Fibroblast of skin of abdomen (primary cell): ENCODE measurements at regions not wholly inside any gene's neighbourhood (a gene's known extent, or its start where the extent isn't known, plus 50 kb on each side); places are given as distances from the start of the nearest gene placed in this dataset.

Experiments used
- DNase-seq: peaks from one replicate; pipeline ENCODE4 v3.0.0-alpha.2; 2013

DNA sequence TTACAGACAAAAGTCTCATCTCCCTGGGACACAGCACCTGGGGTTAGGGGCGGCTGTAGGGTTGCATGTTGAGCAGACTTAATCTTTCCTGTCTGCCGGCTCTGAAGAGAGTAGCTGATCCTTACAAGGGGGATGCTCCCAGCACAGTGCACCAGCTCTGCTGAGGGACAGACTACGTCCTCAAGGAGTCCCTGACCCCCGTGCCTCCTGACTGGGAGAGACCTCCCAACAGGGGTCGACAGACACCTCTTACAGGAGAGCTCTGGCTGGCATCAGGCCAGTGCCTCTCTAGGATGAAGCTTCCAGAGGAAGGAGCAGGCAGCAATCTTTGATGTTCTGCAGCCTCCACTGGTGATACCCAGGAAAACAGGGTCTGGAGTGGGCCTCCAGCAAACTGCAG is 506.0 kb upstream of the FMR1 start:
- DNase-seq = no peak

DNA sequence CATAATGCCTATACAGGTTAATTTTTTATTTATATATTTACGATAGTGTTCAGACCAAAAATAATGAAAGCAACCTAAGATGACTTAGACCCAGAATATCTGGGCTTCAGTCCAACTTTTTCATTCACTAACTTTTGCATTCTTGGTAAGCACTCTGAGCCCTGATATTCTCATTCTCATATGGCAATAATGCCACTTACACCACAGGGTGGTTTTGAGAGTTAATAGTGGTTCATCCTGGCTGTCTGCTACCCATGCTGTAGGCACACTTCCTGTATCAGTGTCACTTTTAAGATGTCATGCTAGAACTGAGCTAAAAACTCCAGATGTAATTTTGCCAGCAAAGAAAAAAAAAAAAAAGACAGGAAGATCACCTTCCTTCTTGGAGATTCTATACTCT is 508.7 kb upstream of the FMR1 start:
- peak; percentile 0 for DNase-seq

DNA sequence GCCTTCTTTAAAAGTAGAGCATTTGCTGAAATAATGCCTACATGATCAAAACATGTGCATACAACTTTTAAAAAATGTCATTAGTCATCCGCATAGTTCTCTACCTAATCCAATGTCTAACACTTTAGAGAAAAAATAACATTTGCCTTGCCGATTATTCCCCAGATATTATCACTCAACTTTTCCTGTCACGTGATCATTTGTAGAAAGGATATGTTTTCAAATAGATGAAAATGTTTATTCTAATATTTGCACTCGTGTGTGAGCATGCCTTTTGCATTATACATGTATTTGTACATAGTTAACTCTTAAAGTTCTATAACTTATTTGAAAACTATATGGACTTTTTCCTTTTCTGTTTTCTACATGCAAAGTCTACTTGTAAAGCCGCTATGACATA is 533.0 kb upstream of the FMR1 start:
- no peak for DNase-seq

DNA sequence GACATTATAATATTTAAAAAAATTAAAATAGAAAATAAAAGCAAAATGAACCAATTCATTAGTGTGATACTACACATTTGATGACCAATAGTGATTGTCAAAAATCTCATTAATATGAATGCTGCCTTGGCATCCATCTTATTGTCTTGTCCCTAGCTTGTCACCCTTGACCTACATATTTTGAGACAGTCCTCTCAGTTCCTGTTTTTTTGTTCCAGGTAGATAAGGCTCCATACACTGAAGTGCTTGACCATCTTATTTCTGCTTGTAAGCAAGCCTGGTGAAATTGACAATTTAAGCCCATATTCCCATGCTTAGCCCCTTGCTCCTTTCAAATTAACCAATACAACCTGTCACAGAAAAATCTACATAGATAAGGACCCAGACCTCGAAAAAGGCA is 534.0 kb upstream of the FMR1 start:
- no peak for DNase-seq

DNA sequence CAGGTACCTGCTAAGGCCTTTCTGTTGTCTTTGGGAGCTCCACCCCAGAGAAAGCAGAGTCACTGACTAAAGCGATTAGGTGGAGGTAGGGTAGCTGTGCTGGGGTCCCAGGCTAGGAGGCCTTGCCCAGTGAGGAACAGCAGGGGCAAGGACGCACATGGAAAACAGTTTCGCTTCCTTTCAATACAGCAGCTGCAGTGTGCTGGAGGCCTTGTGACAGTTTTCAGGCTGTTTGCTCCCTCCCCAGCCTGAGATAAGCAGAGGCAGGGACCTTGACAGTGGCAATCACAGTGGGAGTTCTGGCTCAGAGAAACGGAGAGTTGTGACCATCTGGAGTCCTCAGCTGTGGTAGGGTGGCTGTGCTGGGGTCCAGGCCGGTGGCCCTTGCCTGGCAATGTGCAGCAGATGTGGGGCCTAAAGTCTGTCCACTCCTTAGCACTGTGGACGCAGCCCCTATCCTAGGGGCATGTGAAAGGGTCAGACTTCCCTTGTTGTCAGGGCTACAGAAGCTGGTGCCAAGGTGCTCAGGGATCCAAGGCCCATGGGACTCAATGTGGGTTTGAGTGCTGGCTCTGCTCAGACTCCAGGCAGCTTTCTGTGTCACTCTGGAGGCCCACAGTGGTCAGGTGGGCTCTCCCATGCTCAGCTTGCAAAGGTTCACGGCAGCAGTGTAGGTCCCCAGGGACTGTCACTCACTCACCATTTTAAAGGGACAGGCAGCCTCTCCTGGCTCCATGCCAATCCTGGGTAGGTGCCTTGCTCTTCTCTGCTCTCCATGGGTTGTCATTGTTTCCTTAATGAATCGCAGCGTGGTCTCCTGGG is 534.9 kb upstream of the FMR1 start:
- no peak for DNase-seq

DNA sequence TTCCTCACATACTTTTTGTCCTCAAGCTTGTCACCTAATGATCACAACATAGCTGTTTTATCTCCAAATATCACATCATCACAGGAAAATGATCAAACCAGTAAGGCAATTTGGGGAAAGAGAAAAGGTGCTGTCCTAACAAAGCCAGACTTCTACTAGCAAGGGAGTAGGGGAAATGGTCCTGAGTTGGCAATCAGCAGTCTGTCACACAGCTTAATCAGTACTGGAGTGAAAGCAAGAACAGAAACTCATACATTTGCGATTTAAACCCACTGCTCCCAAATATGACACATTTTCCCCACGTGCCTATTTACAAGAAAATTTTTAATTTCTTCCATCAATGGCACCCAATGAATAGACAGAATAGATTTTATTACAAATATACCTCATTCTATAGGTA is 546.8 kb upstream of the FMR1 start:
- DNase-seq = no peak

DNA sequence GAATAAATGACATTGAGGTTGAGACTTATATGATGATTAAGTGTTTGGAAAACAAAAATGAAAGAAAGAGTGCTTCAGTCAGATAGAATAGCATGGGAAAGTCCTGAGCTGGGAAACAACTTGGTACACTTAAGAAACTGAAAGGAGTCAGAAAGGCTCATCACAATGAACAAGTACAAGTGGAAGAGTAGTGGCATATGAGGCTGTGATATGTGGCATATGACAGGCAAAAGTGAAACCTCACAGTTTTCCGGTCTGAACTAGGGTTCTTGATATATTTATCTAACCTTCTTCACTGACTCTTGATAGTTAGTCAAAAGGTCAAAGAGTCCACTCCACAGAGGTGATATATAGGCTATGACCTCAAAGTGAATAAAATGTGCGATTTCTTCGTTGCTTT is 537.1 kb upstream of the CXorf51A start:
- no peak for DNase-seq

DNA sequence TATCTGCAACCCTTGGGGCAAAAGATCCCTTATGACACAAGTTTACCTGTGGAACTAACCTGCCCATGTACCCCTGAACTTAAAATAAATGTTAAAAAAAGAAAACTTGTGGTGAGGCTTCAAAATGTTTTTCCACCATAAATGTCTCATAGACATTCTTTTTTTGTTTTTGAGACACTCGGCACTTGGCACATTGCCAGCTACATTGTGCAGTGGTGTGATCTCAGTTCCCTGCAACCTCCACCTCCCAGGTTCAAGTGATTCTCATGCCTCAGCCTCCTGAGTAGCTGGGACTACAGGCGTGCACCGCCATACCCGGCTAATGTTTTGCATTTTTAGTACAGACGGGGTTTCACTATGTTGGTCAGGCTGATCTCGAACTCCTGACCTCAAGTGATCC is 528.9 kb upstream of the CXorf51A start:
- no peak for DNase-seq

DNA sequence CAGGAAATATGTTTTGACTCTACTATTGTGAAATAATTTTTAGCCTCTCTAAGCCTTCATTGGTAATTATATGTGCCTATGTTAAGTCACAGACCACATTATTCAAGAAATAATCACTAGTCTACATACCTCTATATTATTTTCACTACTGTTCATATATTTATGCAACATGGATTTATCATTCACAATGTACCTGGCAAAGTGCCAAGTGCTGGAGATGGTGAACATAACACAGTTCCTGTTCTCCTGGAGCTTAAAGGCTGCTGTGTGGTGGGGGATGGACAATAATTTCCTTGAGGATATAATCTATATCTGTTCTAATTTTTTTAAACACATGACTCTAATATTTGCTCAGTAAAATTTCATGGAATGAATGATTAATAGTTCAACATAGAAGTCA is 527.7 kb upstream of the CXorf51A start:
- DNase-seq = no peak

DNA sequence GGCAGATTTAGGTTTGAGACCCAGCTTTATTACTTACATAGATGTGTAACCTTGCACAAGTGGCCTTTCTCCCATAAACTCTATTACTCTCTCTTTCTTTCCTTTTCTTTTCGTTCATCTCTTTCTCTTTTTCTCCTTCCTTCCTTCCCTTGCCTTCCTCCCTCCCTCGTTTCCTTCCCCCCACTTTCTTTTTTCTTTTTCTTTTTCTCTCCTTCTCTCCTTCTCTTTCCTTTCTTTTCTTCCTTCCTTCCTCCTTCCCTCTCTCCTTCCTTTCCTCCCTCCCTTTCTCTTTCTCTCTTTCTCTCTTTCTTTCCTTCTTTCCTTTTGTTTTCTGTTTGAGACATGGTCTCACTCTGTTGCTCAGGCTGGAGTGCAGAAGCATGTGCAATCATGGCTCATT is 526.4 kb upstream of the CXorf51A start:
- DNase-seq = no peak

DNA sequence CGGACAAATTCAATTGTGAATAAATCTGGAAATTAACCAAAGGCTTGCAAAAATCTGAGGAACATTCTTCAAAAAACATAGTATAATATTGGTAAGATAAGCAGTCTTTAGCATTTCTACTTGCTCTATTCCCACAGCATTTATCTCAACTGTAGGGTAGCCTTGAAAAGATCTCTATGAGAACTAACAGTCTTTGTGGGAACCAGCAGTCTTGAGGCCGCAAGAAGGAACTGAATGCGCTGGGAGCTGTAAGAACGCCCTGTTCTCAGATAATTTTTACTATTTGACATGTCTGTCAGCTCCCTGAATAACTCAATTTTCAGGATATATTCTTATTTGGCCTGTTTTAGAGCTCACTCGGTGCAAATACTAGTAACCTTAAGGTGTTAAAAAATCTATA is 519.3 kb upstream of the CXorf51A start:
- no peak for DNase-seq

DNA sequence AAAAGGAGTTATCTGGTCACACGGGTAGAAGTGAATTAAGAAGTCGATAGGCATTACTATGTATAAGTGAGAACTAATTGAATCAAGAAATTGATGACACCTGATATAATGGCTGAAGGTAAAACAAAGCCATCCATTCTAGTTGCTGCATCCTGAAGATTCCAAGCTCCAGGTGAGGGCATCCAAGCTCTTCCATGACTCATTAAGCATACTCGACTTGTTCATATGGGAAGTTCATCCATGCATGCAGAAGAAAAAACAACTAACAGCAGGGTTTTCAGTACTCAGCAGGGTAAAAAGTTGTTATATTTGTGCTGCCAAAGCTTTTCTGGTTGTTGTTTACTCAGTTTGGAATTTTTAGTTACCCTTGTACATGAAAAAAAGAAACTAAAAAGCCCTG is 508.0 kb upstream of the CXorf51A start:
- DNase-seq = no peak

DNA sequence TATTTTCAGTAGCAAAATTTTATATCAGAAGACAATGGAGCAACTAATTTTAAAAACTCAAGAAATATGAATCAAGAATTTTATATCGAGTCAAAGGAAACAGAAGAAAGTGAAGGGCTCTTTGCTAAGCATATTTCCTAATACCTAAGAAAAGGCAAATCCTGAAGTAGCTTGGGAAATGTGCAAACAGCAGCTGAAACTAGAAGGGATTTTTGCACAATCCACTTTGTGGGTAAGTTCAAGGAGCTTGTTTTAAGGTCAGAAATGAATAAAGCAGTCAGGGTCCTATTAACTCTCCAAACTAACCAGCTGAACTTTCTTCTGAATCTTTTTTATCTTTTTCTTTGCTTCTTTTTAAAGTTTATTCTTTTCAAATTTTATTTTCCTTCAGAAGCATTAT is 500.9 kb upstream of the CXorf51A start:
- DNase-seq = no peak
